Fibroblast of pulmonary artery (primary cell): ENCODE measurements at regions not wholly inside any gene's neighbourhood (a gene's known extent, or its start where the extent isn't known, plus 50 kb on each side); places are given as distances from the start of the nearest gene placed in this dataset.

Experiments
- DNase-seq: peaks from one replicate; pipeline ENCODE4 v3.0.0-alpha.2; 2010; ENCODE audit warnings: low read depth
- H3K4me3 ChIP-seq: replicated peaks from 2 replicates; pipeline ENCODE4 v1.5.1; 2011; ENCODE audit warnings: low read depth, mild to moderate bottlenecking, control low read depth, low read length, moderate library complexity
- TF ChIP-seq, protein P1 (sequence below): IDR thresholded peaks from 2 replicates; pipeline ENCODE4 v1.5.1; 2011; ENCODE audit warnings: mild to moderate bottlenecking, control low read depth, low read length, inconsistent platforms; ENCODE audit errors: missing control alignments

DNA sequence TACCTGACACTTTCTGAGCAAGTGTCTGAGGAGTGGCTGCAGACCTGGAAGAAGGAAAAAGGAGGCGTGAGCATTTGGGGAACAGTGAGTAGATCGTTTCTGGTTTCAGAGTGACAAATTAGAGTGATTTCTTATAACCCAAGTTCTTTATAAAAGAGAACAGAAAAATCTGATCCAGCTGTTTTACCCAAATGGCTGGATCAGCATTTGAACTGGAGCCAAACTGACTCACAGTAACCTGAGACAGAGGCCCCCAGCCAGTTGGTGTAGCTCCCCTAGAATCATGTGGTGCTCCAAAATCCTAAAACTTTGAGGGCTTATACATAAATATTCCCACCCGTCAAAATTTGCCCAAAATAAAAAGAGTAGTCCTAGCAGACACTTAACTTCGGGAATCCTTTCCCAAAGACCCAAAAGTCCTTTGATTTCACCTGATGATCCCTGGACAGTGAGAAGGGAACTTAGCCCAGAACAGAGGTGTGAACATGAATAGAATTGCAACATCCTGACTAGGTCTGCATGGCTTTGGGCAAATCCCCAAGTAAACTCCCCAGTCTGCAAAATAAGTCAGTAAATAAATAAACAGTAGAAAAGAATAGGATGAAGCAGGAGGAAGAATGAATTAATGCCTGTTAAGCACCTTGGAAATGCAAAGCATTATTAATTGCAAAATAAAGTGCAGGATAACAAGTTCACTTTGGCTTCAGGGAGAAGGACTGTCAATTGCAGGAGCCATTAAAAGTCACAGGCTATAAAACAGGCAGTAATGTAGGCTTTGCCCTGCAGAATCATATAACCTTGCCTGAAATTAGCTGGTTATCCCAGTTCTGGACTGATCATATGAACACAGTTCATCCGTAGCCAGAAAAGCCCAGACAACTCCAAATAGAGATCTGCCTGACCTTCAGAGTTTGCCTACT, 262.0 kb upstream of the JARID2 start:
- TF ChIP-seq, protein P1, sequence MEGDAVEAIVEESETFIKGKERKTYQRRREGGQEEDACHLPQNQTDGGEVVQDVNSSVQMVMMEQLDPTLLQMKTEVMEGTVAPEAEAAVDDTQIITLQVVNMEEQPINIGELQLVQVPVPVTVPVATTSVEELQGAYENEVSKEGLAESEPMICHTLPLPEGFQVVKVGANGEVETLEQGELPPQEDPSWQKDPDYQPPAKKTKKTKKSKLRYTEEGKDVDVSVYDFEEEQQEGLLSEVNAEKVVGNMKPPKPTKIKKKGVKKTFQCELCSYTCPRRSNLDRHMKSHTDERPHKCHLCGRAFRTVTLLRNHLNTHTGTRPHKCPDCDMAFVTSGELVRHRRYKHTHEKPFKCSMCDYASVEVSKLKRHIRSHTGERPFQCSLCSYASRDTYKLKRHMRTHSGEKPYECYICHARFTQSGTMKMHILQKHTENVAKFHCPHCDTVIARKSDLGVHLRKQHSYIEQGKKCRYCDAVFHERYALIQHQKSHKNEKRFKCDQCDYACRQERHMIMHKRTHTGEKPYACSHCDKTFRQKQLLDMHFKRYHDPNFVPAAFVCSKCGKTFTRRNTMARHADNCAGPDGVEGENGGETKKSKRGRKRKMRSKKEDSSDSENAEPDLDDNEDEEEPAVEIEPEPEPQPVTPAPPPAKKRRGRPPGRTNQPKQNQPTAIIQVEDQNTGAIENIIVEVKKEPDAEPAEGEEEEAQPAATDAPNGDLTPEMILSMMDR, result no peak
- H3K4me3 ChIP-seq, result no peak overlapping the region
- DNase-seq, result no peak

- peak; percentile 70 for DNase-seq
- TF ChIP-seq, protein P1, result no peak
- H3K4me3 ChIP-seq, result no peak overlapping the region
Observed at GRCh38 chr6:14984519-14984853, 261.4 kb upstream of the JARID2 start.

DNA sequence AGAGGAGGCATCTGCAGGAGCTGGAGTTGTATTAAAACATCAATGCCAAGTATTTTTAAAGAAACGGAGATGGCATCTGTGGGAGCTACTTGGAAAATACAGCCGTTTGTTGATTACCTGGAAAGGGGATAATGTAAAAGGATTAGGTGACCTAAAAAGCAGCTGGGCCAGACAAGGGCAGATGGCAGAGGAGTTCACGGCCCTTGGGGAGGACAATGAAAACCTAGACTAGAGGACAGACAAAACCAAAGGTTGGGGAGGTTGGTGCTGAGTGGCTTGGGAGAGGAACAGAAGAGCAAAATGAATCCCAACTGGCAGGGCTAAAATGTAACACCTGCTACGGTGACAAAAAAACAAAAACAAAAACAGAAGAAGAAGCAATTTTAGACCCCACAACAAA, 260.5 kb upstream of the JARID2 start:
- no peak for DNase-seq
- H3K4me3 ChIP-seq, result no peak overlapping the region
- TF ChIP-seq, protein P1, result no peak

- no peak overlapping the region for H3K4me3 ChIP-seq
- DNase-seq, result no peak
- TF ChIP-seq, protein P1, result no peak
Observed at GRCh38 chr6:14986370-14986769, 259.5 kb upstream of the JARID2 start.

DNA sequence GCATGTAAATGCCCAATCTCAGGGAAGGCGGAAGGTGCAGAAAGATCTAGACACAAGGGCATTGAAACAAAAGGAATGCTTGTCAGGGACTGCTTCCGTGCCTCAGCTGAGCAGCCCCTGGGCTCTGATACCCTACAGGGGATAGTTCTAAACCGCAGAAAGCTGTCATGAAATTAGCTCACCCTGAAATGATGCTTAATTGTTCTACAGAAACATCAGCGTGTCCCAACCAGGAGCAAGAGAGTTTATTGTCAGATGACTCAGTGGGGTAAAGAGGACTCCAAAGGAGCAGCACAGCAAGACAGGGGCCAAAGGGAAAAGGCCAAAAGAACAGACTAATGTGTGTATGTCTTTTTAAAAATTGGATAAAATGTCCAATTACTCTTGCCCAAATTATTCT, 258.4 kb upstream of the JARID2 start:
- TF ChIP-seq, protein P1, result no peak
- no peak for DNase-seq
- H3K4me3 ChIP-seq, result no peak overlapping the region

DNA sequence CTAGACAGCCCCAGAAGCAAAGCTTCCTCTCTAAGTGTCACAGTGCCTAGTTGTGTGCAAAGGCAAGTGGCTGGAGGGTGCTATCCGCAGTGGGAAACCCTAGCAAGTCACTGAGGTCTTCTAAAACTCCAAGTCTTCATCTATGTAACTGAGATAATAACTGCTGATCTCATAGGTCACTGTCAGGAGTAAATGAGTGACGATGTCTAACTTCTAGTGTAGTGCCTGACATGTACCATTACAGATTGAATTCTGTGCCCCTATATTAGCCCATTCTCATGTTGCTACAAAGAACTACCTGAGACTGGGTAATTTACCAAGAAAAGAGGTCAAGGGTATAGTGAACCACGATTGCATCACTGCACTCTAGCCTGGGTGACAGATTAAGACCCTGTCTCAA, 253.5 kb upstream of the JARID2 start:
- TF ChIP-seq, protein P1, result no peak
- no peak for DNase-seq
- H3K4me3 ChIP-seq, result no peak overlapping the region

DNA sequence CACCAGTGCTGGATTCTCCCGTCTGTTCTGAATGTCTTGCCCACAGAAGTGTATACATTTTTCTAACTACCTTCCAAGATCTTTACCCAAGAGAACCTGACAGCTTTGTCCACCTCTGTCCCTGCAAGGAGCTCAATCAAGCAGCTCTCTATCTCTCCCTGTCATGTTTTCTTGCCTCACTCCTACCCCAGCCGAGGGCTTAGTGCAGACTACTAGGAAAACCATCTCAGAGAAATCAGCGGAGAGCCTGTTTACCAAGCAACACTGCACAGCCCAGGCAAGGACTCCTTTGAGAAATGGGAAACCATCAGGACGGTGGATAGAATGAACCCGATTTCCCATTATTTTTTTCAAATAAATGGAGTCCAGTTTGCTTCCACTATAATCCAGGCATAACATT, 250.7 kb upstream of the JARID2 start:
- TF ChIP-seq, protein P1, result no peak
- no peak overlapping the region for H3K4me3 ChIP-seq
- no peak for DNase-seq
